Tibial artery (tissue), 4 donors: ENCODE measurements at regions not wholly inside any gene's neighbourhood (a gene's known extent, or its start where the extent isn't known, plus 50 kb on each side); places are given as distances from the start of the nearest gene placed in this dataset.

ENCODE experiments used
- DNase-seq, 2 donors: peaks; one replicate each; pipeline ENCODE4 v3.0.0-alpha.2; 2019
- H3K27ac ChIP-seq, 2 donors: fragments of 200-600 bp; sonication (generic) in 1 of 2; 1 replicate in 1 of 2; 2 replicates in 1 of 2; pipeline ENCODE4 v1.5.1; 2018 to 2019; ENCODE audit warnings: mild to moderate bottlenecking in 1 of 2
- H3K27me3 ChIP-seq, 2 donors: fragments of 200-600 bp; sonication (generic) in 1 of 2; one replicate each; pipeline versions ENCODE4 v1.5.1 to v1.6.0; 2016 to 2019
- H3K36me3 ChIP-seq, 3 donors: fragments of 200-600 bp; sonication (generic) in 2 of 3; one replicate each; pipeline ENCODE4 v1.5.1; 2016 to 2019; ENCODE audit warnings: mild to moderate bottlenecking in 2 of 3
- H3K4me1 ChIP-seq, 4 donors: fragments of 200-600 bp; sonication (generic) in 2 of 4; 1 replicate in 3 of 4; 2 replicates in 1 of 4; pipeline ENCODE4 v1.5.1; 2016 to 2019
- H3K4me3 ChIP-seq, 2 donors: fragments of 200-600 bp; sonication (generic) in 1 of 2; 1 replicate in 1 of 2; 2 replicates in 1 of 2; pipeline ENCODE4 v1.5.1; 2018 to 2019; ENCODE audit warnings: mild to moderate bottlenecking in 2 of 2
- H3K9me3 ChIP-seq, 3 donors: fragments of 200-600 bp; sonication (generic) in 1 of 3; one replicate each; pipeline ENCODE4 v1.5.1; 2016 to 2019
- intact Hi-C: fragments of 100-400 bp; cut with DNase I; formaldehyde crosslinking; loops from one replicate; pipeline ENCODE4 v1.15.0; 2023; ENCODE audit warnings: low total_unique reads
- TF ChIP-seq, protein P1 (sequence below), 2 experiments: fragments of 200-600 bp in 1 of 2; fragments of 450-650 bp in 1 of 2; IDR thresholded peaks; one replicate each; pipeline ENCODE4 v1.5.1; 2017 to 2019; ENCODE audit warnings: antibody characterized with exemption in 2 of 2, mild to moderate bottlenecking in 1 of 2, moderate library complexity in 1 of 2

DNA sequence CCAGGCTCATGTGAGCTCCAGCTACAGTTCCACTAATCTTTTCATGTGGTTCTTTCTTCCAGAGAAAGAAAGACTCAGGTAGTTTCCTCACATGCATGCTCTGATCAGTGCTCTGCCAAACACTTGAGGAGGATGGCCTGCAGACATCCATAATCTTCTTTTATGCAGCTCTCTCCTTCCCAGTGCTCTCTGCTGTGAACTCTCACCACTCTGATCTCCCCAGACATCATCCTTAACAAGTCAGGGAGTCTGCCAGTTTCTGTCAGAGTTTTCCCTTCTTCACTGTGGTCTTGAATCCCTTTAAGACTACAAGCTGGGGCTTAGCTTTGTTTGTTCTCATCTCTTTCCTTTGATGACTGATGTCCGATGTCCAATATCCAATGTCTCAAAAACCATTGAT is 203.4 kb upstream of the PRKCQ start:
- Histone ChIP-seq H3K4me3 (no peak overlapping the region), H3K9me3 (no peaks in the 10 kb centered on the region), H3K27ac (no peak overlapping the region), H3K27me3 (no peaks in the 10 kb centered on the region), H3K36me3 (no peaks in the 10 kb centered on the region), H3K4me1 (no peaks in the 10 kb centered on the region)
- no peak for DNase-seq
- TF ChIP-seq, protein P1, sequence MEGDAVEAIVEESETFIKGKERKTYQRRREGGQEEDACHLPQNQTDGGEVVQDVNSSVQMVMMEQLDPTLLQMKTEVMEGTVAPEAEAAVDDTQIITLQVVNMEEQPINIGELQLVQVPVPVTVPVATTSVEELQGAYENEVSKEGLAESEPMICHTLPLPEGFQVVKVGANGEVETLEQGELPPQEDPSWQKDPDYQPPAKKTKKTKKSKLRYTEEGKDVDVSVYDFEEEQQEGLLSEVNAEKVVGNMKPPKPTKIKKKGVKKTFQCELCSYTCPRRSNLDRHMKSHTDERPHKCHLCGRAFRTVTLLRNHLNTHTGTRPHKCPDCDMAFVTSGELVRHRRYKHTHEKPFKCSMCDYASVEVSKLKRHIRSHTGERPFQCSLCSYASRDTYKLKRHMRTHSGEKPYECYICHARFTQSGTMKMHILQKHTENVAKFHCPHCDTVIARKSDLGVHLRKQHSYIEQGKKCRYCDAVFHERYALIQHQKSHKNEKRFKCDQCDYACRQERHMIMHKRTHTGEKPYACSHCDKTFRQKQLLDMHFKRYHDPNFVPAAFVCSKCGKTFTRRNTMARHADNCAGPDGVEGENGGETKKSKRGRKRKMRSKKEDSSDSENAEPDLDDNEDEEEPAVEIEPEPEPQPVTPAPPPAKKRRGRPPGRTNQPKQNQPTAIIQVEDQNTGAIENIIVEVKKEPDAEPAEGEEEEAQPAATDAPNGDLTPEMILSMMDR (IDR thresholded peaks at IDR 0.05), result no peak
- intact Hi-C loops, result no loop called here

DNA sequence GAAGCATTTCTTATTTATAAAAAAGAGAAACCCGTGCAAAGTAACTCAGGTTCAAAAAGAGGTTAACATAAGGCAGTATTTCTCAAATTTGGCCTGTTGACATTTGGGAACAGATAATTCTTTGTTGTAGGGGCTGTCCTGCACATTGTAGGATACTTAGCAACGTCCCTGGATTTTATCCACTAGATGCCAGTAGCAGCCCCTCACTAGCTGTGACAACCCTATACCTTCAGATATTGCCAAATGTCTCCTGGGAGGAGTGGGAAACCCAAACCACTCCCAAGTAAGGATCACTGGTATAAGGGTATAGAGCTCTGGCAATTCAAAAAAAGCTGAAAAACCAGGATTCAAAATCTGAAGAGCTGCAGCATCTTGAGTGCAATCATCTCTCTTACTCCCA is 202.3 kb upstream of the PRKCQ start:
- DNase-seq, result no peak
- no peaks in the 10 kb centered on the region for H3K27me3 ChIP-seq
- no peak overlapping the region for H3K4me3 ChIP-seq
- no peaks in the 10 kb centered on the region for H3K4me1 ChIP-seq
- TF ChIP-seq, protein P1 (IDR thresholded peaks at IDR 0.05), result no peak
- intact Hi-C loops, result no loop called here
- no peaks in the 10 kb centered on the region for H3K9me3 ChIP-seq
- no peak overlapping the region for H3K27ac ChIP-seq
- no peaks in the 10 kb centered on the region for H3K36me3 ChIP-seq

- no peaks in the 10 kb centered on the region for H3K36me3 ChIP-seq
- no peaks in the 10 kb centered on the region for H3K4me1 ChIP-seq
- DNase-seq, result no peak
- TF ChIP-seq, protein P1 (IDR thresholded peaks at IDR 0.05), result no peak
- intact Hi-C loops, result no loop called here
- no peaks in the 10 kb centered on the region for H3K27me3 ChIP-seq
- no peaks in the 10 kb centered on the region for H3K9me3 ChIP-seq
- no peak overlapping the region for H3K27ac ChIP-seq
- H3K4me3 ChIP-seq, result no peak overlapping the region
Measured at GRCh38 chr10:6781133-6781770, 201.2 kb upstream of the PRKCQ start.

DNA sequence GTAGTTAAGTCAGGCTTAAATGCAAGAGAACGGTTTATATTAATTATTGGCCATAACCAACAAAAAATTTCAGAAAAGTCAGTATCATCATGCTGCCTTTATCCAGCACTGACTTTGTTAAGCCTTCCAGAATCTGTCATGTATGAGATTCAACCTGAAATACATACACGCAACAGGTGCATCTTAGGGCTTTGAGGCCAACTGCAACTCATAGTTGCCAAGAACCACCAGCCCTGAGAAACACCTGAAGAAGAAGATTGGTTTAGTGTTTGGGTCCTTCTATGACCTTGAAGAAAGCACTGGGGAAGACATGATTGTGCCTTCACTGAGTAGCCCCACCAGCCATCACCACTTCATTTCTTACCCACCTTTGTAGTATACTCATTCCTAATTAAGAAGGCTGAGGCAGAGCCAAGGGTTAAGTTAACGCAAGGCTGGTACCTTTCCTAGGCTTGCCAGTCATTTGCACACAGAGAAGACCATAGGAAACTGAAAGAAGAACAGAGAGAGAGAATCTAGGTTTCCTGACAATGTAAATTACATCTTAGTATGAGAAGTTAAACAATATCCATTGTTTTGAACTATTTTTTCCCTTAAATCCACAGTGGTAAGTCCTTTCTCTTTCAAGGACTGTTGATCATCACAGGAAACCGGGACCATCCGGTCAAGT is 200.1 kb upstream of the PRKCQ start:
- Histone ChIP-seq H3K4me3 (no peak overlapping the region), H3K9me3 (no peaks in the 10 kb centered on the region), H3K4me1 (no peaks in the 10 kb centered on the region), H3K27me3 (no peaks in the 10 kb centered on the region), H3K36me3 (no peaks in the 10 kb centered on the region), H3K27ac (no peak overlapping the region)
- no peak for DNase-seq
- intact Hi-C loops, result no loop called here
- TF ChIP-seq, protein P1 (IDR thresholded peaks at IDR 0.05), result no peak

DNA sequence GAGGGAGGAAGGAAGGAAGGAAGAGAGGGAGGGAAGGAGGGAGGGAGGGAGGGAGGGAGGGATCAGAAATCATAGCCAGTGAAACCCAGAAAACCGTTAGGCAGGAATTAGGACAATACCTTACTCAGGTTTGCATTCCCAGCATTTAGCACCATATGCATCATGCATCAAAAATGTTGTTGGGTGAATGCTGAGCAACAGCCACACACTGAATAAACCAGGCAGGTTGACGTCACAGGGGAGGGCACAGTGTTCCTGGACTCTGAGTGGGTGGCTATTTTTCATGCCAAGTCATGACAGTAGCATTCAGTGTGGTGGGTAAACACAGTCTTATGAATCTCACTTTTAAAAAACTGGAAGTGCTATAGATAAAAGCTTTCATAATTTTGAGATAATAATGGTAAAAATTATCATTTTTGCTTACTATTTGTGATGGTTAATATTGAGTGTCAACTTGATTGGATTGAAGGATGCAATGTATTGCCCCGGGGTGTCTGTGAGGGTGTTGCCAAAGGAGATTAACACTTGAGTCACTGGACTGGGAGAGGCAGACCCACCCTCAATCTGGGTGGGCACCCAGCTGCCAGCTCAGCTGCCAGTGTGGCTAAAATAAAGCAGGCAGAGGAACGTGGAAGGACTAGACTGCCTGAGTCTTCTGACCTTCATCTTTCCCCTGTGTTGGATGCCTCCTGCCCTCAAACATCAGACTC is 199.1 kb upstream of the PRKCQ start:
- Histone ChIP-seq H3K9me3 (no peaks in the 10 kb centered on the region), H3K36me3 (no peaks in the 10 kb centered on the region), H3K4me3 (no peak overlapping the region), H3K4me1 (no peaks in the 10 kb centered on the region), H3K27ac (no peak overlapping the region), H3K27me3 (no peaks in the 10 kb centered on the region)
- TF ChIP-seq, protein P1 (IDR thresholded peaks at IDR 0.05), result no peak
- DNase-seq, result no peak
- intact Hi-C loops, result no loop called here
